MM.1S (cell line): ENCODE measurements at regions not wholly inside any gene's neighbourhood (a gene's known extent, or its start where the extent isn't known, plus 50 kb on each side); places are given as distances from the start of the nearest gene placed in this dataset.

Source experiments
- DNase-seq: peaks from one replicate; pipeline ENCODE4 v3.0.0-alpha.2; 2015
- H2AFZ ChIP-seq: fragments of 300-600 bp; sonication (generic); 2 replicates; pipeline ENCODE4 v1.6.0; 2016; ENCODE audit warnings: antibody characterized with exemption, low read length
- H3F3A ChIP-seq: fragments of 300-600 bp; sonication (generic); 2 replicates; pipeline ENCODE4 v1.6.1; 2016; ENCODE audit warnings: mild to moderate bottlenecking, antibody characterized with exemption, low read length, moderate library complexity, mixed read lengths; ENCODE audit not compliant: insufficient read depth
- H3K27ac ChIP-seq: fragments of 300-600 bp; sonication (generic); 2 replicates; pipeline ENCODE4 v1.5.1; 2016; ENCODE audit warnings: mild to moderate bottlenecking, low read length
- H3K27me3 ChIP-seq: fragments of 300-600 bp; sonication (generic); replicated peaks from 2 replicates; pipeline ENCODE4 v1.6.0; 2016; ENCODE audit warnings: low read length; ENCODE audit not compliant: insufficient read depth
- H3K36me3 ChIP-seq: fragments of 300-600 bp; sonication (generic); replicated peaks from 2 replicates; pipeline ENCODE4 v1.6.1; 2016; ENCODE audit warnings: mild to moderate bottlenecking, low read length, mixed read lengths; ENCODE audit not compliant: insufficient read depth
- H3K4me1 ChIP-seq: fragments of 300-600 bp; sonication (generic); 2 replicates; pipeline ENCODE4 v1.6.1; 2016; ENCODE audit warnings: low read length, mixed read lengths
- H3K4me2 ChIP-seq: fragments of 300-600 bp; sonication (generic); 2 replicates; pipeline ENCODE4 v1.6.0; 2016; ENCODE audit warnings: low read depth, low read length
- H3K4me3 ChIP-seq: fragments of 300-600 bp; sonication (generic); 2 replicates; pipeline ENCODE4 v1.5.1; 2016; ENCODE audit warnings: low read length, mixed read lengths
- H3K79me2 ChIP-seq: fragments of 300-600 bp; sonication (generic); 2 replicates; pipeline ENCODE4 v1.6.1; 2016; ENCODE audit warnings: mixed run types, low read length, mixed read lengths
- H3K9ac ChIP-seq: fragments of 300-600 bp; sonication (generic); 2 replicates; pipeline ENCODE4 v1.6.1; 2016; ENCODE audit warnings: low read length, mixed read lengths
- H3K9me2 ChIP-seq: fragments of 300-600 bp; sonication (generic); replicated peaks from 2 replicates; pipeline ENCODE4 v1.6.1; 2016; ENCODE audit warnings: mild to moderate bottlenecking, low read length, mixed read lengths; ENCODE audit not compliant: insufficient read depth
- H3K9me3 ChIP-seq: fragments of 300-600 bp; sonication (generic); replicated peaks from 2 replicates; pipeline ENCODE4 v1.6.1; 2016; ENCODE audit warnings: mild to moderate bottlenecking, low read length, mixed read lengths; ENCODE audit not compliant: insufficient read depth
- H4K20me1 ChIP-seq: fragments of 300-600 bp; sonication (generic); 2 replicates; pipeline ENCODE4 v1.6.1; 2016; ENCODE audit warnings: mild to moderate bottlenecking, low read length, moderate library complexity, mixed read lengths; ENCODE audit not compliant: insufficient read depth
- EZH2 ChIP-seq: fragments of 300-600 bp; sonication (generic); optimal IDR thresholded peaks from 2 replicates; pipeline ENCODE3; 2017; ENCODE audit warnings: low read depth, mild to moderate bottlenecking, antibody characterized with exemption, low read length, mixed read lengths
- EZH2phosphoT487 ChIP-seq: fragments of 300-600 bp; sonication (generic); IDR thresholded peaks from 2 replicates; pipeline ENCODE4 v1.6.1; 2018; ENCODE audit warnings: antibody characterized with exemption, low read length
- TF ChIP-seq, protein P1 (sequence below): fragments of 300-600 bp; sonication (generic); IDR thresholded peaks from 2 replicates; pipeline ENCODE4 v1.5.1; 2016; ENCODE audit warnings: antibody characterized with exemption, low read length, mixed read lengths

DNA sequence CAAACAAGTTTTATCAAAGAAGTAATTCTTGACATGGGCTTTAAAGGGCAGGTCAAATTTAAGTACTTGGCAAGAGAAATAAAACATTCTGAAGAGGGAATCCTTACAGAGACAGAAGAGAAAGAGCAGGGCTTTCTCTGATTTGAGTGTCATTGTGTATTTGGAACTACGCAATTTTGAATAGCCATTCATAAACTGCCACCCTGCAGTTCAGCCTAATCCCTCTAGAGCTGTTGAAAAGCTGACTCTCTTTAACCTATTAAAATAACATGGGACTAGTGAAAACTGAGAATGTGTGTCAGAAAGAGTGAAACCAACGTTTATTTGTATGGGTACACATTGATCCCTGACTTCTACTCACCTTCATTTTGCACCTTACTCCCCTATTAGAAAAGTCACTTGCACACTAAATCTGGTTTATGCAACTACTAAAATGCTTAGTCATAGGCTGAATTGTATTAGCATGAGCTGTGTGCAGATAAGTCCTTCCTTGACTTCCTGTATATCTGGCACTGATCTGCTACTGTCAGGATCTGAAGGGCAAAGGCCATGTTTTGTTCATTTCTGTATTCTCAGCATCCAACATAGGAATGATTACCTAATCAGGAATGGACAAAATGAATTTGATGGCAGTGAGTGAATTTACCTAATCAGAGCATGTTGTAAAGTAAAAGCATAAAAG lies 458.9 kb downstream of the NOVA1 start:
- no peaks in the 10 kb centered on the region for H3K9me3 ChIP-seq
- TF ChIP-seq, protein P1, sequence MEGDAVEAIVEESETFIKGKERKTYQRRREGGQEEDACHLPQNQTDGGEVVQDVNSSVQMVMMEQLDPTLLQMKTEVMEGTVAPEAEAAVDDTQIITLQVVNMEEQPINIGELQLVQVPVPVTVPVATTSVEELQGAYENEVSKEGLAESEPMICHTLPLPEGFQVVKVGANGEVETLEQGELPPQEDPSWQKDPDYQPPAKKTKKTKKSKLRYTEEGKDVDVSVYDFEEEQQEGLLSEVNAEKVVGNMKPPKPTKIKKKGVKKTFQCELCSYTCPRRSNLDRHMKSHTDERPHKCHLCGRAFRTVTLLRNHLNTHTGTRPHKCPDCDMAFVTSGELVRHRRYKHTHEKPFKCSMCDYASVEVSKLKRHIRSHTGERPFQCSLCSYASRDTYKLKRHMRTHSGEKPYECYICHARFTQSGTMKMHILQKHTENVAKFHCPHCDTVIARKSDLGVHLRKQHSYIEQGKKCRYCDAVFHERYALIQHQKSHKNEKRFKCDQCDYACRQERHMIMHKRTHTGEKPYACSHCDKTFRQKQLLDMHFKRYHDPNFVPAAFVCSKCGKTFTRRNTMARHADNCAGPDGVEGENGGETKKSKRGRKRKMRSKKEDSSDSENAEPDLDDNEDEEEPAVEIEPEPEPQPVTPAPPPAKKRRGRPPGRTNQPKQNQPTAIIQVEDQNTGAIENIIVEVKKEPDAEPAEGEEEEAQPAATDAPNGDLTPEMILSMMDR: no peak
- TF ChIP-seq EZH2phosphoT487: no peak
- TF ChIP-seq EZH2: no peak
- H3K36me3 ChIP-seq: no peaks in the 10 kb centered on the region
- no peak overlapping the region for H3K27ac ChIP-seq
- no peak overlapping the region for H3K4me3 ChIP-seq
- H3F3A ChIP-seq: no peaks in the 10 kb centered on the region
- no peak for DNase-seq
- no peak overlapping the region for H2AFZ ChIP-seq
- H3K9ac ChIP-seq: no peak overlapping the region
- H3K4me1 ChIP-seq: no peaks in the 10 kb centered on the region
- no peaks in the 10 kb centered on the region for H3K9me2 ChIP-seq
- H3K27me3 ChIP-seq: no peaks in the 10 kb centered on the region
- no peak overlapping the region for H3K4me2 ChIP-seq
- H4K20me1 ChIP-seq: no peaks in the 10 kb centered on the region
- H3K79me2 ChIP-seq: no peaks in the 10 kb centered on the region

DNA sequence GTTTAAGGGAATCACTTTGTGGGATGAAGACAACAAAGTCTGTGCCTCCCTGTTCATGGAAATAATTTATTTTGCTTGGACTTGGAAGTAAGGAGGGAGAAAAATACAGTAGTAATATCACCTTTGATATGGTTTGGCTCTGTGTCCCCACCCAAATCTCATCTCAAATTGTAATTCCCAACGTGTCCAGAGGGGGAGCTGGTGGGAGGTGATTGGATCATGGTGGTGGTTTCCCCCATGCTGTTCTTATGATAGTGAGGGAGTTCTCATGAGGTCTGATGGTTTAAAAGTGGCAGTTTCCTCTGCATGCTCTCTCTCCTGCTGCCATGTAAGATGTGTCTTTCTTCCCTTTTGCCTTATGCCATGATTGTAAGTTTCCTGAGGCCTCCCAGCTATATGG lies 460.7 kb downstream of the NOVA1 start:
- H3K27ac ChIP-seq: no peak overlapping the region
- H3F3A ChIP-seq: no peaks in the 10 kb centered on the region
- no peak overlapping the region for H2AFZ ChIP-seq
- TF ChIP-seq, protein P1: peak; percentile 11; the same call in 1 of the 2 replicates
- TF ChIP-seq EZH2phosphoT487: no peak
- H3K9me3 ChIP-seq: no peaks in the 10 kb centered on the region
- no peak overlapping the region for H3K4me3 ChIP-seq
- no peak for DNase-seq
- H4K20me1 ChIP-seq: no peaks in the 10 kb centered on the region
- H3K36me3 ChIP-seq: no peaks in the 10 kb centered on the region
- H3K9ac ChIP-seq: no peak overlapping the region
- H3K79me2 ChIP-seq: no peaks in the 10 kb centered on the region
- no peak overlapping the region for H3K4me2 ChIP-seq
- H3K27me3 ChIP-seq: no peaks in the 10 kb centered on the region
- H3K9me2 ChIP-seq: no peaks in the 10 kb centered on the region
- no peaks in the 10 kb centered on the region for H3K4me1 ChIP-seq

GRCh38 chr14:26132061-26132645 lies 465.7 kb downstream of the NOVA1 start:
- no peak for DNase-seq
- Histone ChIP-seq H3F3A (no peaks in the 10 kb centered on the region), H3K79me2 (no peaks in the 10 kb centered on the region)

More at GRCh38 chr14:26132061-26132645, 465.7 kb downstream of the NOVA1 start:
- Histone ChIP-seq H4K20me1 (no peaks in the 10 kb centered on the region), H3K27me3 (no peaks in the 10 kb centered on the region), H3K4me2 (no peak overlapping the region), H3K4me1 (no peaks in the 10 kb centered on the region), H3K4me3 (no peak overlapping the region), H2AFZ (no peak overlapping the region), H3K9ac (no peak overlapping the region), H3K27ac (no peak overlapping the region), H3K9me2 (no peaks in the 10 kb centered on the region), H3K9me3 (no peaks in the 10 kb centered on the region), H3K36me3 (no peaks in the 10 kb centered on the region)
- TF ChIP-seq EZH2phosphoT487 (no peak), EZH2 (no peak)
- TF ChIP-seq, protein P1: no peak
